Suprapubic skin (tissue), 3 donors: ENCODE measurements at regions not wholly inside any gene's neighbourhood (a gene's known extent, or its start where the extent isn't known, plus 50 kb on each side); places are given as distances from the start of the nearest gene placed in this dataset.

Source experiments
- CTCF ChIP-seq, 2 donors: fragments of 200-600 bp in 1 of 2; fragments of 450-650 bp in 1 of 2; sonication (generic) in 1 of 2; IDR thresholded peaks; one replicate each; pipeline ENCODE4 v1.5.1; 2016 to 2019; ENCODE audit warnings: antibody characterized with exemption in 2 of 2, mild to moderate bottlenecking in 1 of 2, moderate library complexity in 1 of 2
- POLR2AphosphoS5 ChIP-seq, 3 donors: sonication (generic); formaldehyde crosslinking; IDR thresholded peaks; one replicate each; pipeline ENCODE4 v1.6.1; 2017; ENCODE audit warnings: antibody characterized with exemption in 3 of 3

- TF ChIP-seq CTCF (IDR thresholded peaks at IDR 0.05) = no peak
- TF ChIP-seq POLR2AphosphoS5 (IDR thresholded peaks at IDR 0.05) = no peak
Measured at GRCh38 chr6:74087899-74088298, 391.9 kb downstream of the CD109 start.
